SK-N-SH (cell line): ENCODE measurements at regions not wholly inside any gene's neighbourhood (a gene's known extent, or its start where the extent isn't known, plus 50 kb on each side); places are given as distances from the start of the nearest gene placed in this dataset.

Experiments used
- CTCF ChIA-PET: fragments of 300-600, 350-600 bp; formaldehyde crosslinking; extraction: SDS; loops from one replicate; lab custom pipeline; 2021; lab: Yijun Ruan, JAX
- POLR2A ChIA-PET: fragments of 350-600 bp; sonication (Branson Sonifier 250); formaldehyde crosslinking; extraction: SDS; loops from one replicate; lab custom pipeline; 2020; ENCODE audit warnings: antibody characterized with exemption, inconsistent platforms; lab: Yijun Ruan, JAX
- DNase-seq: peaks from one replicate; pipeline ENCODE4 v3.0.0; 2012
- H2AFZ ChIP-seq: fragments of 200-600 bp; sonication (generic); 2 replicates; pipeline ENCODE4 v1.8.1; 2016; ENCODE audit warnings: antibody characterized with exemption, mild to moderate bottlenecking, low read depth
- H3F3A ChIP-seq: fragments of 200-600 bp; sonication (generic); replicated peaks from 2 replicates; pipeline ENCODE3; 2016; ENCODE audit warnings: antibody characterized with exemption, mild to moderate bottlenecking; ENCODE audit not compliant: insufficient read depth
- H3K27ac ChIP-seq, 2 experiments: fragments of 200-500 bp in 1 of 2; fragments of 200-600 bp in 1 of 2; sonication (Bioruptor generic) in 1 of 2; sonication (generic), shearing (Covaris generic) in 1 of 2; 2 replicates each; pipeline versions ENCODE4 v1.5.1 to v1.6.1; 2014 to 2016; ENCODE audit warnings: low read depth in 2 of 2, inconsistent platforms in 1 of 2, low read length in 1 of 2, mild to moderate bottlenecking in 1 of 2, mixed read lengths in 1 of 2
- H3K27me3 ChIP-seq: fragments of 200-600 bp; sonication (generic), shearing (Covaris generic); 2 replicates; pipeline ENCODE4 v1.6.1; 2016; ENCODE audit warnings: mixed run types; ENCODE audit not compliant: insufficient read depth
- H3K36me3 ChIP-seq, 2 experiments: fragments of 200-500 bp in 1 of 2; fragments of 200-600 bp in 1 of 2; sonication (Bioruptor generic) in 1 of 2; sonication (generic) in 1 of 2; replicated peaks in 1 of 2; 2 replicates each; pipeline versions ENCODE3 to v1.5.1; 2014 to 2016; ENCODE audit warnings: low read length in 1 of 2, mild to moderate bottlenecking in 1 of 2; ENCODE audit not compliant: insufficient read depth in 2 of 2, control insufficient read depth in 1 of 2
- H3K4me1 ChIP-seq, 2 experiments: fragments of 200-500 bp in 1 of 2; fragments of 200-600 bp in 1 of 2; sonication (Bioruptor generic) in 1 of 2; sonication (generic), shearing (Covaris generic) in 1 of 2; 2 replicates each; pipeline versions ENCODE4 v1.5.1 to v1.6.1; 2014 to 2016; ENCODE audit warnings: low read depth in 1 of 2, low read length in 1 of 2, mixed run types in 1 of 2; ENCODE audit not compliant: insufficient read depth in 2 of 2, control insufficient read depth in 1 of 2
- H3K4me2 ChIP-seq: fragments of 200-600 bp; sonication (generic), shearing (Covaris generic); 2 replicates; pipeline ENCODE4 v1.6.1; 2017; ENCODE audit warnings: mixed run types
- H3K4me3 ChIP-seq, 2 experiments: fragments of 200-500 bp in 1 of 2; fragments of 200-600 bp in 1 of 2; sonication (Bioruptor generic) in 1 of 2; sonication (generic), shearing (Covaris generic) in 1 of 2; 2 replicates each; pipeline versions ENCODE4 v1.5.1 to v1.8.1; 2014 to 2016; ENCODE audit warnings: low read depth in 2 of 2, inconsistent platforms in 1 of 2, low read length in 1 of 2, mild to moderate bottlenecking in 1 of 2, mixed read lengths in 1 of 2, moderate library complexity in 1 of 2
- H3K79me2 ChIP-seq: fragments of 200-600 bp; sonication (generic); 2 replicates; pipeline ENCODE4 v1.8.1; 2017; ENCODE audit warnings: mild to moderate bottlenecking; ENCODE audit not compliant: insufficient read depth
- H3K9ac ChIP-seq: fragments of 200-600 bp; sonication (generic); 2 replicates; pipeline ENCODE4 v1.6.1; 2017; ENCODE audit warnings: mixed run types
- H3K9me2 ChIP-seq: fragments of 200-600 bp; sonication (generic); 2 replicates; pipeline ENCODE4 v1.6.1; 2017; ENCODE audit warnings: mixed run types
- H3K9me3 ChIP-seq: fragments of 200-600 bp; sonication (generic); 2 replicates; pipeline ENCODE4 v1.6.1; 2017; ENCODE audit warnings: mixed run types, mild to moderate bottlenecking, moderate library complexity
- H4K20me1 ChIP-seq: fragments of 200-600 bp; sonication (generic); 2 replicates; pipeline ENCODE4 v1.6.1; 2017; ENCODE audit warnings: mild to moderate bottlenecking, mixed run types; ENCODE audit not compliant: insufficient read depth
- CTCF ChIP-seq: fragments of 200-600 bp; sonication (generic); IDR thresholded peaks from 2 replicates; pipeline ENCODE4 v1.6.1; 2017; ENCODE audit warnings: antibody characterized with exemption, mild to moderate bottlenecking, moderate library complexity
- EZH2phosphoT487 ChIP-seq: fragments of 200-600 bp; sonication (generic); IDR thresholded peaks from 2 replicates; pipeline ENCODE4 v1.6.1; 2017; ENCODE audit warnings: low read depth, mixed run types, mild to moderate bottlenecking, antibody characterized with exemption, moderate library complexity, borderline replicate concordance
- FOXJ3 ChIP-seq: sonication (generic); formaldehyde crosslinking; IDR thresholded peaks from 2 replicates; pipeline ENCODE4 v1.5.1; 2020; ENCODE audit warnings: mild to moderate bottlenecking, missing genetic modification reagents
- FOXM1 ChIP-seq: IDR thresholded peaks from 2 replicates; pipeline ENCODE4 v1.4.0; 2012; ENCODE audit warnings: low read depth, mild to moderate bottlenecking
- GABPA ChIP-seq: IDR thresholded peaks from 2 replicates; pipeline ENCODE4 v1.4.0; 2012; ENCODE audit warnings: low read depth, mild to moderate bottlenecking
- GATA2 ChIP-seq: sonication (generic); formaldehyde crosslinking; IDR thresholded peaks from 2 replicates; pipeline ENCODE4 v1.5.0; 2020; ENCODE audit warnings: mild to moderate bottlenecking, missing genetic modification reagents
- MEF2A ChIP-seq: IDR thresholded peaks from 2 replicates; pipeline ENCODE4 v1.4.0; 2012; ENCODE audit warnings: low read depth, borderline replicate concordance
- MXI1 ChIP-seq: IDR thresholded peaks from 2 replicates; pipeline ENCODE4 v1.6.1; 2012; ENCODE audit warnings: mild to moderate bottlenecking, low read depth, low read length, improper control_type of control experiment
- POLR2AphosphoS5 ChIP-seq: IDR thresholded peaks from 2 replicates; pipeline ENCODE4 v1.6.1; 2012; ENCODE audit warnings: low read depth, low read length
- RAD21 ChIP-seq: IDR thresholded peaks from 2 replicates; pipeline ENCODE4 v1.6.1; 2012; ENCODE audit warnings: mild to moderate bottlenecking, low read length
- REST ChIP-seq: IDR thresholded peaks from 2 replicates; pipeline ENCODE4 v1.6.1; 2012; ENCODE audit warnings: mild to moderate bottlenecking, low read depth, low read length, moderate library complexity
- RFX5 ChIP-seq: IDR thresholded peaks from 2 replicates; pipeline ENCODE4 v1.6.1; 2012; ENCODE audit warnings: mild to moderate bottlenecking, improper control_type of control experiment, low read length
- SIN3A ChIP-seq: IDR thresholded peaks from 2 replicates; pipeline ENCODE4 v1.6.1; 2012; ENCODE audit warnings: low read depth, mild to moderate bottlenecking, low read length, moderate library complexity, borderline replicate concordance
- TCF12 ChIP-seq: IDR thresholded peaks from 2 replicates; pipeline ENCODE4 v1.4.0; 2012
- WGBS: methylation state at CpG from one replicate; pipeline ENCODE4 v1.1.6; 2017; ENCODE audit warnings: low lambda C conversion rate; 5-methylcytosine and 5-hydroxymethylcytosine counted together
- TF ChIP-seq, protein P1 (sequence below): IDR thresholded peaks from 2 replicates; pipeline ENCODE4; 2012
- TF ChIP-seq, protein P2 (sequence below): IDR thresholded peaks from 2 replicates; pipeline ENCODE4 v1.4.0; 2012; ENCODE audit warnings: low read depth, borderline replicate concordance

DNA sequence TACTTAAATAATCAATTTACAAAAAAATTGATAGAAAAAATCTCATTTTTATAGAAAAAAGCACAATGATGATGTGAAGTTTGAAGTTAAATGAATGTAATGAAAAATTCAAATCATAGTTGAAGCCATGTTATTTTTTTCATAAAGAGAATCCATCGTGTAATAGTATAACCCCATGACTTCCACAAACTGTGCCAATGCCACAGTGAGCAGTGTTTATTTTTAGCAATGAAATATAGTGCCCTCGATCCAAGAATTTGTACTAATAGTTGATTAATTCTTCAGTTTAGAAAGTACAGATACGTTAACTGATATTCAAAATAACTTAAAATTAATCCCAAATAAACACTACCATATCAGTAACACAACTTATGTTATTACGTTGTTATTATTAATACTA is 225.9 kb downstream of the PTPRC start:
- Histone ChIP-seq H3K9me2 (no peaks in the 10 kb centered on the region), H3K79me2 (no peaks in the 10 kb centered on the region; the same call in 1 of the 2 replicates), H4K20me1 (no peaks in the 10 kb centered on the region), H3F3A (peaks cover 10% of the 10 kb centered on the region), H3K9ac (no peak overlapping the region), H3K9me3 (no peaks in the 10 kb centered on the region; the same call in 1 of the 2 replicates), H3K27me3 (no peaks in the 10 kb centered on the region), H2AFZ (no peak overlapping the region), H3K27ac (no peak overlapping the region), H3K4me2 (no peak overlapping the region), H3K4me3 (no peak overlapping the region), H3K4me1 (peaks cover 14 to 18% of the 10 kb centered on the region in 2 experiments; a peak in 3 of 4 replicates), H3K36me3 (peaks cover 0 to 17% of the 10 kb centered on the region in 2 experiments)
- ChIA-PET CTCF (no interaction called here), POLR2A (no interaction called here)
- no peak for DNase-seq
- TF ChIP-seq TCF12: no peak
- no peak for TF ChIP-seq EZH2phosphoT487
- TF ChIP-seq MEF2A: no peak
- TF ChIP-seq CTCF: no peak
- TF ChIP-seq REST: no peak
- TF ChIP-seq MXI1: no peak
- TF ChIP-seq, protein P1, sequence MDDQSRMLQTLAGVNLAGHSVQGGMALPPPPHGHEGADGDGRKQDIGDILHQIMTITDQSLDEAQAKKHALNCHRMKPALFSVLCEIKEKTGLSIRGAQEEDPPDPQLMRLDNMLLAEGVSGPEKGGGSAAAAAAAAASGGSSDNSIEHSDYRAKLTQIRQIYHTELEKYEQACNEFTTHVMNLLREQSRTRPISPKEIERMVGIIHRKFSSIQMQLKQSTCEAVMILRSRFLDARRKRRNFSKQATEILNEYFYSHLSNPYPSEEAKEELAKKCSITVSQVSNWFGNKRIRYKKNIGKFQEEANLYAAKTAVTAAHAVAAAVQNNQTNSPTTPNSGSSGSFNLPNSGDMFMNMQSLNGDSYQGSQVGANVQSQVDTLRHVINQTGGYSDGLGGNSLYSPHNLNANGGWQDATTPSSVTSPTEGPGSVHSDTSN: no peak
- TF ChIP-seq POLR2AphosphoS5: no peak
- no peak for TF ChIP-seq GATA2
- TF ChIP-seq FOXM1: no peak
- TF ChIP-seq, protein P2, sequence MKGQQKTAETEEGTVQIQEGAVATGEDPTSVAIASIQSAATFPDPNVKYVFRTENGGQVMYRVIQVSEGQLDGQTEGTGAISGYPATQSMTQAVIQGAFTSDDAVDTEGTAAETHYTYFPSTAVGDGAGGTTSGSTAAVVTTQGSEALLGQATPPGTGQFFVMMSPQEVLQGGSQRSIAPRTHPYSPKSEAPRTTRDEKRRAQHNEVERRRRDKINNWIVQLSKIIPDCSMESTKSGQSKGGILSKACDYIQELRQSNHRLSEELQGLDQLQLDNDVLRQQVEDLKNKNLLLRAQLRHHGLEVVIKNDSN: no peak
- no peak for TF ChIP-seq FOXJ3
- no peak for TF ChIP-seq RFX5
- no peak for TF ChIP-seq SIN3A
- TF ChIP-seq RAD21: no peak
- no peak for TF ChIP-seq GABPA
- WGBS: 88% methylated on average over 4 of the region's 4 CpGs
